Neural cell (in vitro differentiated cells): ENCODE measurements at regions not wholly inside any gene's neighbourhood (a gene's known extent, or its start where the extent isn't known, plus 50 kb on each side); places are given as distances from the start of the nearest gene placed in this dataset.

Experiments used
- SMC3 ChIP-seq: fragments of 450-650 bp; conservative IDR thresholded peaks from 2 replicates; pipeline ENCODE4 v1.6.1; 2014; ENCODE audit warnings: antibody characterized with exemption, mild to moderate bottlenecking, moderate library complexity; ENCODE audit not compliant: poor library complexity
- TF ChIP-seq, protein P1 (sequence below): fragments of 450-650 bp; IDR thresholded peaks from 2 replicates; pipeline ENCODE4 v1.5.1; 2014; ENCODE audit warnings: antibody characterized with exemption, mild to moderate bottlenecking, moderate library complexity; ENCODE audit not compliant: poor library complexity, severe bottlenecking

DNA sequence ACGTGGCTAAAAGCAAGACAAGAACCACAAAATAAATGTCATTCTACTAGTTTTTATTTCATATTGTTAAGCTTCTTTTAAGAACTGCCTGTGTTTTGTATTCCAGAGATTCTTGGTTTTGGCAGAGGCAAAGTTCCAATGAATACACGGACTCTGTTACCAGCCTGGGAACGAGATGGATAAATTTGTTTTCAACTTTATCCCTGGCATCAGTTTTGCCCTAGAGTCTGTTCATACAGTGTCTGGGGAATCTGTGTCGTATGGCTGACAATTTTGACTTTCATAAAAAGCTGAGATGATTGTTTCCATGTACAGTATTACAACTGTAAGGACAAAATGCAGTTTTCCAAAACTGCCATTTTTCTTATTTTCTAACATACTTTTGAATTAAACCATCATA lies 327.6 kb downstream of the TBC1D4 start:
- TF ChIP-seq, protein P1, sequence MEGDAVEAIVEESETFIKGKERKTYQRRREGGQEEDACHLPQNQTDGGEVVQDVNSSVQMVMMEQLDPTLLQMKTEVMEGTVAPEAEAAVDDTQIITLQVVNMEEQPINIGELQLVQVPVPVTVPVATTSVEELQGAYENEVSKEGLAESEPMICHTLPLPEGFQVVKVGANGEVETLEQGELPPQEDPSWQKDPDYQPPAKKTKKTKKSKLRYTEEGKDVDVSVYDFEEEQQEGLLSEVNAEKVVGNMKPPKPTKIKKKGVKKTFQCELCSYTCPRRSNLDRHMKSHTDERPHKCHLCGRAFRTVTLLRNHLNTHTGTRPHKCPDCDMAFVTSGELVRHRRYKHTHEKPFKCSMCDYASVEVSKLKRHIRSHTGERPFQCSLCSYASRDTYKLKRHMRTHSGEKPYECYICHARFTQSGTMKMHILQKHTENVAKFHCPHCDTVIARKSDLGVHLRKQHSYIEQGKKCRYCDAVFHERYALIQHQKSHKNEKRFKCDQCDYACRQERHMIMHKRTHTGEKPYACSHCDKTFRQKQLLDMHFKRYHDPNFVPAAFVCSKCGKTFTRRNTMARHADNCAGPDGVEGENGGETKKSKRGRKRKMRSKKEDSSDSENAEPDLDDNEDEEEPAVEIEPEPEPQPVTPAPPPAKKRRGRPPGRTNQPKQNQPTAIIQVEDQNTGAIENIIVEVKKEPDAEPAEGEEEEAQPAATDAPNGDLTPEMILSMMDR: no peak
- no peak for TF ChIP-seq SMC3
